Body of pancreas (tissue), 4 donors: ENCODE measurements at regions not wholly inside any gene's neighbourhood (a gene's known extent, or its start where the extent isn't known, plus 50 kb on each side); places are given as distances from the start of the nearest gene placed in this dataset.

ENCODE experiments used
- ATAC-seq: fragments of 150-250 bp; one replicate; pipeline ENCODE4 v1.9.1; 2016
- DNase-seq, 4 donors: peaks; one replicate each; pipeline ENCODE4 v3.0.0-alpha.2; 2019
- H3K27ac ChIP-seq, 4 donors: fragments of 200-600 bp; sonication (generic); 1 replicate in 3 of 4; 2 replicates in 1 of 4; pipeline versions ENCODE4 v1.5.1 to v1.6.1; 2016 to 2019; ENCODE audit warnings: mild to moderate bottlenecking in 1 of 4, mixed read lengths in 1 of 4, moderate library complexity in 1 of 4
- H3K27me3 ChIP-seq, 2 donors: fragments of 200-600 bp; sonication (generic); one replicate each; pipeline ENCODE4 v1.6.0; 2016; ENCODE audit warnings: mild to moderate bottlenecking in 1 of 2
- H3K36me3 ChIP-seq, 2 donors: fragments of 200-600 bp; sonication (generic); replicated peaks in 1 of 2; 2 replicates each; pipeline ENCODE4 v1.5.1; 2016; ENCODE audit warnings: low read depth in 2 of 2; ENCODE audit not compliant: insufficient read depth in 1 of 2
- H3K4me1 ChIP-seq: fragments of 200-600 bp; sonication (generic); one replicate; pipeline ENCODE4 v1.6.0; 2016
- H3K4me3 ChIP-seq, 2 donors: fragments of 200-600 bp; sonication (generic); 1 replicate in 1 of 2; 2 replicates in 1 of 2; pipeline ENCODE4 v1.5.1; 2016 to 2019
- H3K9me3 ChIP-seq, 3 donors: fragments of 200-600 bp; sonication (generic); 1 replicate in 2 of 3; 2 replicates in 1 of 3; pipeline ENCODE4 v1.5.1; 2016
- POLR2A ChIP-seq, 3 donors: fragments of 450-650 bp; IDR thresholded peaks; one replicate each; pipeline ENCODE4 v1.6.1; 2016; ENCODE audit warnings: antibody characterized with exemption in 3 of 3, mild to moderate bottlenecking in 2 of 3
- WGBS, 2 donors: methylation state at CpG; one replicate each; pipeline ENCODE4 v1.1.5; 2017; 5-methylcytosine and 5-hydroxymethylcytosine counted together
- intact Hi-C: fragments of 100-400 bp; cut with DNase I; formaldehyde crosslinking; loops from one replicate; pipeline ENCODE4 v1.15.1; 2023
- TF ChIP-seq, protein P1 (sequence below), 7 experiments: fragments of 450-650 bp in 4 of 7; fragments of 200-600 bp in 3 of 7; sonication (generic) in 3 of 7; IDR thresholded peaks; one replicate each; pipeline ENCODE4 v1.5.1; 2016 to 2019; ENCODE audit warnings: antibody characterized with exemption in 7 of 7

DNA sequence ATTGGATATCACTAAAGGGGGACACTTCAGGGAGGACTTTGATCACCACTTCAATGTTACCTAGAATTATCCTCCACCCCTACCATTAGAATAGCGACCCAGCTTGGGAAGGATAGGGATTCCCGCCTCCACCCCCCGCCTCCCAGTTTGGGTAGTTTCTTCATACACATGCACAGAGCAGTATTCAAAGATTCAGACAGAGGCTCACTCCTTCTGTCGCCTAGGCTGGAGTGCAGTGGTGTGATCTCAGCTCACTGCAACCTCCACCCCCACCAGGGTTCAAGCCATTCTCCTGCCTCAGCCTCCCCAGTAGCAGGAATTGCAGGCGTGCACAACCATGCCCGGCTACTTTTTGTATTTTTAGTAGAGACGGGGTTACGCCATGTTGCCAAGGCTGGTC is 1166.1 kb downstream of the TYW1 start:
- intact Hi-C loops = no loop called here
- ATAC-seq = no peak

DNA sequence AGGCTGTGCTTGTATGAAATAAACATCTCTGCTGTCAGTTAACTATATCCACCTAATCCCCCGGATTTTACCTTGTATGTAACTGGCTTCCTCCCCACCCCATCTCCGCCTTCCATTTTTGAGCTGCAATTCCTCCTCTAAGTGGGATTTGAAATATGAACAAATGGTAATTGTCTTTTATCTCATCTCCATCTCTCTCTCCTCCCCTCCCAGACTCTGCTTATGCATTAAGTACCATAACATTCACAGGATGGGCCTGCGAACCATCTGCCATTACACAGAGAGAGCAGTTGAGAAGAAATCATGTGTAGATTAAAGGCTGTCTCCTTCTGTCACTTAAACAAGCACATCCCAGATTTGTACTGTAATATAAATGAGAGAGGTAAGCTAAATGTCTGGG is 1169.9 kb downstream of the TYW1 start:
- no peaks in the 10 kb centered on the region for H3K36me3 ChIP-seq
- intact Hi-C loops = no loop called here
- 30 to 35% methylated on average over 3 of the region's 3 CpGs for WGBS, 2 donors

More for the DNA sequence above, 1166.1 kb downstream of the TYW1 start:
- H3K9me3 ChIP-seq = no peaks in the 10 kb centered on the region
- no peak overlapping the region for H3K27ac ChIP-seq
- no peak for DNase-seq
- H3K36me3 ChIP-seq = no peaks in the 10 kb centered on the region
- no peak overlapping the region for H3K4me3 ChIP-seq
- TF ChIP-seq POLR2A (IDR thresholded peaks at IDR 0.05) = no peak
- TF ChIP-seq, protein P1, sequence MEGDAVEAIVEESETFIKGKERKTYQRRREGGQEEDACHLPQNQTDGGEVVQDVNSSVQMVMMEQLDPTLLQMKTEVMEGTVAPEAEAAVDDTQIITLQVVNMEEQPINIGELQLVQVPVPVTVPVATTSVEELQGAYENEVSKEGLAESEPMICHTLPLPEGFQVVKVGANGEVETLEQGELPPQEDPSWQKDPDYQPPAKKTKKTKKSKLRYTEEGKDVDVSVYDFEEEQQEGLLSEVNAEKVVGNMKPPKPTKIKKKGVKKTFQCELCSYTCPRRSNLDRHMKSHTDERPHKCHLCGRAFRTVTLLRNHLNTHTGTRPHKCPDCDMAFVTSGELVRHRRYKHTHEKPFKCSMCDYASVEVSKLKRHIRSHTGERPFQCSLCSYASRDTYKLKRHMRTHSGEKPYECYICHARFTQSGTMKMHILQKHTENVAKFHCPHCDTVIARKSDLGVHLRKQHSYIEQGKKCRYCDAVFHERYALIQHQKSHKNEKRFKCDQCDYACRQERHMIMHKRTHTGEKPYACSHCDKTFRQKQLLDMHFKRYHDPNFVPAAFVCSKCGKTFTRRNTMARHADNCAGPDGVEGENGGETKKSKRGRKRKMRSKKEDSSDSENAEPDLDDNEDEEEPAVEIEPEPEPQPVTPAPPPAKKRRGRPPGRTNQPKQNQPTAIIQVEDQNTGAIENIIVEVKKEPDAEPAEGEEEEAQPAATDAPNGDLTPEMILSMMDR (IDR thresholded peaks at IDR 0.05) = no peak
- WGBS, 2 donors = 84 to 85% methylated on average over 8 of the region's 8 CpGs
- no peaks in the 10 kb centered on the region for H3K4me1 ChIP-seq
- no peaks in the 10 kb centered on the region for H3K27me3 ChIP-seq

DNA sequence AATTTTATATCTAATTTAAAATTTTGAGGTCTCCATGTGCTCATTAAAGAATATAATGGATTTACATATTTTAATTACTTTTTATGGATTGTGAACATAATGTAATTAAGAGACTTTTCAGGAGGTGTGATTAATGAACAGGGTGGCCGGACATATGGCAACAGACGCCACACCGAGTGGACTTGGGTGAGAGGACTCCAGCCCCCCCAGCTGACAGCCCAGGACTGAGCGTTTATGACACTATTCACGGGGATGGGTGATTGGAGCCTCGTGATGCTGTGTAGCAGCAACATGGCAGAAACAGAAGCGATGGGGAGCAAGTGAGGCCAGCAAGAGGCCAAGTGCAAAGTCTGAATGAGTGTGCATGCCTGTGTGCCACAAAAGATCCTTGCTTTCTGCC is 1176.9 kb downstream of the TYW1 start:
- ATAC-seq (no peak), DNase-seq (no peak)
- Histone ChIP-seq H3K27ac (no peak overlapping the region), H3K9me3 (no peaks in the 10 kb centered on the region), H3K27me3 (no peaks in the 10 kb centered on the region), H3K4me1 (no peaks in the 10 kb centered on the region), H3K4me3 (no peak overlapping the region), H3K36me3 (no peaks in the 10 kb centered on the region)
- intact Hi-C loops = no loop called here
- no peak for TF ChIP-seq POLR2A (IDR thresholded peaks at IDR 0.05)
- TF ChIP-seq, protein P1 (IDR thresholded peaks at IDR 0.05) = no peak
- 48 to 54% methylated on average over 7 of the region's 7 CpGs for WGBS, 2 donors

More for the DNA sequence above, 1169.9 kb downstream of the TYW1 start:
- ATAC-seq (no peak), DNase-seq (no peak)
- Histone ChIP-seq H3K4me3 (no peak overlapping the region), H3K27me3 (no peaks in the 10 kb centered on the region), H3K27ac (no peak overlapping the region), H3K9me3 (no peaks in the 10 kb centered on the region), H3K4me1 (no peaks in the 10 kb centered on the region)
- TF ChIP-seq, protein P1 (IDR thresholded peaks at IDR 0.05) = no peak
- no peak for TF ChIP-seq POLR2A (IDR thresholded peaks at IDR 0.05)

DNA sequence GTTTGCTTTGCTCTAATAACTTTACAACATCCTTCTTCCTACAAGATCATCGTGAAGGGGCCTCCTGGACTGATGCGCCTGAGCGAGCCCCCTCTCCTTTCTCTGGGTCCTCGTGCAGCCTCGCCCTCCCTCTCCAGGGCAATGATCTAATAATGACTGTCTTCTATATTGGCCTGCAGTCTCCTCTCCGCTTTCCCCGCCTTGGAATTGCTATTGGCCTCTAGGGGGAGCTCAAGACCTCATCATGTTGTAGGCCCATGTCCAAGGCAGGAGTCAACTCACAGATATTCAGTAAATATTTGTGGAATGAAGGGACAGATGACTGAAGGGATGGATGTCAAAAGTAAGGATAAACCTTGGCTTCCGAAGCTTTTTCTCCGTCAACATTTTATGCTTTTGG is 1180.3 kb downstream of the TYW1 start:
- TF ChIP-seq POLR2A (IDR thresholded peaks at IDR 0.05) = no peak
- TF ChIP-seq, protein P1 (IDR thresholded peaks at IDR 0.05) = peak; percentile 47 to 73 (median 59)
- H3K9me3 ChIP-seq = no peaks in the 10 kb centered on the region
- H3K36me3 ChIP-seq = no peaks in the 10 kb centered on the region
- no peaks in the 10 kb centered on the region for H3K4me1 ChIP-seq
- peak; percentile 49 to 61 (median 52) for DNase-seq
- WGBS, 2 donors = 10 to 12% methylated on average over 9 of the region's 9 CpGs
- H3K27ac ChIP-seq = no peak overlapping the region
- ATAC-seq = peak; percentile 55
- H3K27me3 ChIP-seq = no peaks in the 10 kb centered on the region
- H3K4me3 ChIP-seq = no peak overlapping the region
- intact Hi-C loops = no loop called here

DNA sequence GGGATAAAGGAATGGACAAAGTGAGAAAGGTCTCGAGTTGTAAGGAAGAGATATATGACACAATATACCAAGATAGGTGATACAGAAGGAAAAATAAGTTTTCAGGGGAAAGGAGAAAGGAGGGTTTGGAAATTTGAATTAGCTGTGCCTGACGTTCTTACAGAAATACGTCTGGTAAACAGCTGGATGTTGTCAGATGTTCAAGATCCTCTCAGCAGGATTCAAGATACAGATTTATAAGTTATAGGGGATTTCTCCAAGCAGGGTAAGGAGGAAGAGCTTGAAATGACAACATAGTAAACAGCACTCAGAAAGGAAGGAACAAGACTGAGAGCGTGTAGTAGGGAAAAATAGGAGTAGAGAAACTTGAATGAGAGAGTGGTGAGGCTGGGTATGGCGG is 1184.1 kb downstream of the TYW1 start:
- Histone ChIP-seq H3K4me1 (no peaks in the 10 kb centered on the region), H3K27ac (no peak overlapping the region), H3K9me3 (no peaks in the 10 kb centered on the region), H3K27me3 (no peaks in the 10 kb centered on the region), H3K4me3 (no peak overlapping the region), H3K36me3 (no peaks in the 10 kb centered on the region)
- intact Hi-C loops = no loop called here
- no peak for DNase-seq
- 54 to 63% methylated on average over 5 of the region's 5 CpGs for WGBS, 2 donors
- TF ChIP-seq POLR2A (IDR thresholded peaks at IDR 0.05) = no peak
- TF ChIP-seq, protein P1 (IDR thresholded peaks at IDR 0.05) = no peak
- ATAC-seq = no peak
